Trophoblast cell (in vitro differentiated cells and primary cell): ENCODE measurements at regions not wholly inside any gene's neighbourhood (a gene's known extent, or its start where the extent isn't known, plus 50 kb on each side); places are given as distances from the start of the nearest gene placed in this dataset.

Experiments used
- DNase-seq, 2 donors: peaks; one replicate each; pipeline ENCODE4 v3.0.0-alpha.2; 2016
- H2AFZ ChIP-seq: 2 replicates; pipeline ENCODE4 v1.6.1; 2013; ENCODE audit warnings: low read length, moderate library complexity, mild to moderate bottlenecking; ENCODE audit not compliant: insufficient read depth, poor library complexity
- H2AK5ac ChIP-seq: 2 replicates; pipeline ENCODE4 v1.6.1; 2013; ENCODE audit warnings: mild to moderate bottlenecking, low read length
- H2BK120ac ChIP-seq: 2 replicates; pipeline ENCODE4 v1.6.1; 2013; ENCODE audit warnings: low read length, mild to moderate bottlenecking, moderate library complexity; ENCODE audit not compliant: insufficient read depth, poor library complexity
- H2BK12ac ChIP-seq: 2 replicates; pipeline ENCODE4 v1.6.1; 2013; ENCODE audit warnings: mild to moderate bottlenecking, low read length, moderate library complexity
- H2BK5ac ChIP-seq: 2 replicates; pipeline ENCODE4 v1.6.1; 2013; ENCODE audit warnings: low read length, low read depth, moderate library complexity, mild to moderate bottlenecking; ENCODE audit not compliant: poor library complexity
- H3K14ac ChIP-seq: 2 replicates; pipeline ENCODE4 v1.6.1; 2013; ENCODE audit warnings: mild to moderate bottlenecking, low read length
- H3K18ac ChIP-seq: 2 replicates; pipeline ENCODE4 v1.6.1; 2013; ENCODE audit warnings: mild to moderate bottlenecking, low read length
- H3K23ac ChIP-seq: 2 replicates; pipeline ENCODE4 v1.6.1; 2013; ENCODE audit warnings: low read length
- H3K27ac ChIP-seq: 2 replicates; pipeline ENCODE4 v1.5.1; 2013; ENCODE audit warnings: low read depth, mild to moderate bottlenecking, inconsistent platforms, low read length, moderate library complexity
- H3K27me3 ChIP-seq: 2 replicates; pipeline ENCODE4 v1.6.1; 2013; ENCODE audit warnings: inconsistent platforms, mild to moderate bottlenecking, low read length, moderate library complexity; ENCODE audit not compliant: insufficient read depth
- H3K36me3 ChIP-seq, 2 experiments: 1 replicate in 1 of 2; 2 replicates in 1 of 2; pipeline ENCODE4 v1.6.1; 2013; ENCODE audit warnings: low read length in 2 of 2, mild to moderate bottlenecking in 2 of 2, moderate library complexity in 1 of 2; ENCODE audit not compliant: insufficient read depth in 2 of 2, control insufficient read depth in 1 of 2
- H3K4ac ChIP-seq: 2 replicates; pipeline ENCODE4 v1.6.1; 2013; ENCODE audit warnings: low read depth, mild to moderate bottlenecking, low read length, moderate library complexity
- H3K4me1 ChIP-seq, 2 experiments: 1 replicate in 1 of 2; 2 replicates in 1 of 2; pipeline ENCODE4 v1.6.1; 2013; ENCODE audit warnings: low read length in 2 of 2, mild to moderate bottlenecking in 2 of 2, moderate library complexity in 1 of 2; ENCODE audit not compliant: insufficient read depth in 2 of 2, control insufficient read depth in 1 of 2
- H3K4me2 ChIP-seq: 2 replicates; pipeline ENCODE4 v1.6.1; 2013; ENCODE audit warnings: inconsistent platforms, mild to moderate bottlenecking, low read length, moderate library complexity
- H3K4me3 ChIP-seq: 2 replicates; pipeline ENCODE4 v1.5.1; 2013; ENCODE audit warnings: mild to moderate bottlenecking, low read depth, low read length, inconsistent platforms
- H3K79me1 ChIP-seq: one replicate; pipeline ENCODE4 v1.6.1; 2013; ENCODE audit warnings: low read length
- H3K79me2 ChIP-seq: 2 replicates; pipeline ENCODE4 v1.6.1; 2013; ENCODE audit warnings: low read length, mild to moderate bottlenecking; ENCODE audit not compliant: control insufficient read depth, insufficient read depth, poor library complexity
- H3K9ac ChIP-seq: 2 replicates; pipeline ENCODE4 v1.6.1; 2013; ENCODE audit warnings: mild to moderate bottlenecking, low read length
- H3K9me3 ChIP-seq: 2 replicates; pipeline ENCODE4 v1.6.1; 2013; ENCODE audit warnings: low read depth, mild to moderate bottlenecking, control low read depth, inconsistent platforms, low read length; ENCODE audit not compliant: insufficient read depth
- H4K12ac ChIP-seq: 2 replicates; pipeline ENCODE4 v1.6.1; 2013; ENCODE audit warnings: low read depth, mild to moderate bottlenecking, low read length, moderate library complexity
- H4K8ac ChIP-seq: 2 replicates; pipeline ENCODE4 v1.6.1; 2013; ENCODE audit warnings: low read depth, mild to moderate bottlenecking, low read length, moderate library complexity
- H4K91ac ChIP-seq: one replicate; pipeline ENCODE4 v1.6.1; 2013; ENCODE audit warnings: low read depth, mild to moderate bottlenecking, low read length, moderate library complexity
- WGBS: extraction: QIAGEN DNeasy Blood & Tissue Kit; methylation state at CpG from one replicate; pipeline ENCODE4 v1.1.7; 2013; ENCODE audit warnings: missing lambda C conversion rate; ENCODE audit not compliant: insufficient read length, insufficient coverage; ENCODE audit errors: extremely low coverage; 5-methylcytosine and 5-hydroxymethylcytosine counted together

DNA sequence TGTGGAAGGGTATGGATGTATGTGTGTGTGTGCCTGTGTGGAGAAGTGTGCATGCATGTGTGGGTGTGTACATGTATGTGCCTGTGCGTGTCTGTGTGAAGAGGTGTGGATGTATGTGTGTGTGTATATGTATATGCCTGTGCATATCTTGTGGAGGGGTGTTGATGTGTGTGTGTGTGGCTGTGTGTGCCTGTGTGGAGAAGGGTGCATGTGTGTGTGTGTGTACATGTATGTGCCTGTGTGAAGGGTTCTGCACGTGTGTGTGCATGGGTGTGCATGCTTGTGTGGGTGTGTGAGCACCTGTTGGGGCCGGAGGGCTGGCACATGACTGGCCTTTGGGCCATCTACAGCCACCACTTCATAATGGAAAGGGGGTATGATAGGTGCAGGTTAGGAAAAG, 291.4 kb downstream of the IRX2 start:
- Histone ChIP-seq H3K36me3 (no peaks in the 10 kb centered on the region), H2AFZ (no peak overlapping the region), H3K23ac (no peak overlapping the region), H2BK5ac (no peak overlapping the region), H4K8ac (no peak overlapping the region), H3K4me2 (no peak overlapping the region), H3K4ac (no peak overlapping the region), H4K12ac (no peak overlapping the region), H3K4me3 (peak overlapping the region; percentile 32), H2BK120ac (no peak overlapping the region), H4K91ac (no peak overlapping the region), H3K14ac (no peak overlapping the region), H3K18ac (no peak overlapping the region), H3K79me2 (no peaks in the 10 kb centered on the region), H3K9me3 (peaks cover 1% of the 10 kb centered on the region), H3K79me1 (no peaks in the 10 kb centered on the region), H2AK5ac (no peak overlapping the region), H2BK12ac (no peak overlapping the region), H3K9ac (no peak overlapping the region), H3K27ac (no peak overlapping the region), H3K4me1 (no peaks in the 10 kb centered on the region), H3K27me3 (no peaks in the 10 kb centered on the region)
- DNase-seq: no peak
- no CpG with 5 or more reads among the region's 3 CpGs for WGBS

DNA sequence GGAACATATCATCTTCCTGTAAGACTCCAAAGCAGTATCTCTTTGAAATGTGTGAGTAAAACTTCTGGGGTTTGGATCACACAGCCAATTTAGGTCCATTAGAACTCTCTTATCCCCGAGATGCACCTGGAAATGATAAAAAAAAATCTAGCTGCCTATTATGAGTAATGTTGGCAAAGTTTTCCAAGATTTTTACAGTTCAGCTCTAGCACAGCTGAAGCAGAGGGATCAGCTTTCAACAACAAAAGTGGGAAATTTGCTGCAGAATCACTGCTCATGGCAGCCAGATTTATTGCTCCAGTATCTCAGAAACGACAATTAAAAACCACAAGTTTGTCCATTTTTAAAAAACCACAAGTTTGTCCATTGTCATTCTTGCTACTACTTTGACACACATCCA, 292.2 kb downstream of the IRX2 start:
- no peak overlapping the region for H4K12ac ChIP-seq
- H3K14ac ChIP-seq: no peak overlapping the region
- no peaks in the 10 kb centered on the region for H3K79me1 ChIP-seq
- H2BK120ac ChIP-seq: no peak overlapping the region
- no peak overlapping the region for H4K91ac ChIP-seq
- H3K9ac ChIP-seq: no peak overlapping the region
- H3K4ac ChIP-seq: no peak overlapping the region
- H3K27me3 ChIP-seq: no peaks in the 10 kb centered on the region
- no peak overlapping the region for H3K23ac ChIP-seq
- peaks cover 4% of the 10 kb centered on the region for H3K9me3 ChIP-seq
- H2AFZ ChIP-seq: no peak overlapping the region
- H2BK12ac ChIP-seq: no peak overlapping the region
- H3K4me1 ChIP-seq: no peaks in the 10 kb centered on the region
- no peak overlapping the region for H3K27ac ChIP-seq
- H3K18ac ChIP-seq: no peak overlapping the region
- no peak overlapping the region for H3K4me2 ChIP-seq
- H4K8ac ChIP-seq: no peak overlapping the region
- no peaks in the 10 kb centered on the region for H3K36me3 ChIP-seq
- no peak overlapping the region for H2BK5ac ChIP-seq
- DNase-seq: no peak
- no peak overlapping the region for H2AK5ac ChIP-seq
- no CpG with 5 or more reads among the region's 2 CpGs for WGBS
- H3K4me3 ChIP-seq: no peak overlapping the region
- H3K79me2 ChIP-seq: no peaks in the 10 kb centered on the region

DNA sequence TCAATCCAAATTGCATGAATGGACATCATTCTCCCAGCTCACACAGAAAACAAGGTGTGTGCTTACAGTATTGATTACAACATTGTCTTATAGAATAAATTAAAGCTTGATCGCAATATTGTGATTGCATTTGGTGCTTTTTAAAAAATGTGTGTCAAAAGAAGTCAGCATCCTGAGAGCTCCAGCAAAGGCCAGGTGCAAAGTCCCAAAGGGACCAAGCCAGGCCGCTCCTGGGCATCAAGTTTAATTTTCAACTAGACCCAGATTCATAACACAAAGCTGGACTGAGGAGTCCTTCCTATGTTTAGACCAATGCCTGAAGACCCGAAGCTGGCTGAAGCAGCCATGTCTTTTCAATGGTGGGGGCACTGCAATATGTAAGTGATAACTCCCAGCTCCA, 295.6 kb downstream of the IRX2 start:
- no peak overlapping the region for H4K91ac ChIP-seq
- no peak for DNase-seq
- H3K4me2 ChIP-seq: no peak overlapping the region
- H3K9me3 ChIP-seq: peaks cover 4% of the 10 kb centered on the region
- no peak overlapping the region for H3K14ac ChIP-seq
- H3K9ac ChIP-seq: no peak overlapping the region
- H3K27ac ChIP-seq: no peak overlapping the region
- H2AK5ac ChIP-seq: no peak overlapping the region
- no peak overlapping the region for H4K8ac ChIP-seq
- no peak overlapping the region for H3K4me3 ChIP-seq
- H3K79me1 ChIP-seq: no peaks in the 10 kb centered on the region
- no CpG with 5 or more reads among the region's 3 CpGs for WGBS
- no peak overlapping the region for H2BK120ac ChIP-seq
- no peak overlapping the region for H3K18ac ChIP-seq
- H3K23ac ChIP-seq: no peak overlapping the region
- no peak overlapping the region for H2AFZ ChIP-seq
- no peaks in the 10 kb centered on the region for H3K4me1 ChIP-seq
- no peaks in the 10 kb centered on the region for H3K27me3 ChIP-seq
- no peak overlapping the region for H3K4ac ChIP-seq
- no peak overlapping the region for H2BK5ac ChIP-seq
- H2BK12ac ChIP-seq: no peak overlapping the region
- no peaks in the 10 kb centered on the region for H3K79me2 ChIP-seq
- H4K12ac ChIP-seq: no peak overlapping the region
- H3K36me3 ChIP-seq: no peaks in the 10 kb centered on the region

- H3K27ac ChIP-seq: no peak overlapping the region
- H3K79me2 ChIP-seq: no peaks in the 10 kb centered on the region
- peaks cover 4% of the 10 kb centered on the region for H3K9me3 ChIP-seq
- no peak overlapping the region for H2BK120ac ChIP-seq
- H4K8ac ChIP-seq: no peak overlapping the region
- H2BK12ac ChIP-seq: no peak overlapping the region
- DNase-seq: no peak
- no peak overlapping the region for H4K12ac ChIP-seq
- no peak overlapping the region for H3K23ac ChIP-seq
- no peak overlapping the region for H2BK5ac ChIP-seq
- H3K79me1 ChIP-seq: no peaks in the 10 kb centered on the region
- H2AFZ ChIP-seq: no peak overlapping the region
- no peak overlapping the region for H4K91ac ChIP-seq
- H3K4me2 ChIP-seq: no peak overlapping the region
- no peak overlapping the region for H3K14ac ChIP-seq
- no peak overlapping the region for H2AK5ac ChIP-seq
- H3K27me3 ChIP-seq: no peaks in the 10 kb centered on the region
- H3K4me3 ChIP-seq: no peak overlapping the region
- no peak overlapping the region for H3K9ac ChIP-seq
- no peaks in the 10 kb centered on the region for H3K36me3 ChIP-seq
- no peak overlapping the region for H3K4ac ChIP-seq
- WGBS: no CpG with 5 or more reads among the region's 5 CpGs
- H3K18ac ChIP-seq: no peak overlapping the region
- H3K4me1 ChIP-seq: no peaks in the 10 kb centered on the region
These were observed 296.6 kb downstream of the IRX2 start for GRCh38 chr5:2454876-2455275.
